ENCODE measurements at regions not wholly inside any gene's neighbourhood (a gene's known extent, or its start where the extent isn't known, plus 50 kb on each side); places are given as distances from the start of the nearest gene placed in this dataset.

GRCh38 chr15:94579286-94579685 lies 347.9 kb downstream of the MCTP2 start:
- intact Hi-C loops (cut with DNase I; ENCODE audit: low total_unique reads), result no loop called here

GRCh38 chr15:94580211-94580885 lies 349.0 kb downstream of the MCTP2 start:
- Histone ChIP-seq H3K27ac (no peak overlapping the region), H3K27me3 (no peaks in the 10 kb centered on the region), H3K4me1 (no peaks in the 10 kb centered on the region), H3K36me3 (no peaks in the 10 kb centered on the region), H3K9me3 (no peaks in the 10 kb centered on the region), H3K4me3 (no peak overlapping the region)
- no peak for DNase-seq
- TF ChIP-seq CTCF (IDR thresholded peaks at IDR 0.05), result no peak
- intact Hi-C loops (cut with DNase I; ENCODE audit: low total_unique reads), result no loop called here

More at GRCh38 chr15:94579286-94579685, 347.9 kb downstream of the MCTP2 start:
- no peak overlapping the region for H3K4me3 ChIP-seq
- no peaks in the 10 kb centered on the region for H3K27me3 ChIP-seq
- no peaks in the 10 kb centered on the region for H3K9me3 ChIP-seq
- DNase-seq, result no peak
- no peak overlapping the region for H3K27ac ChIP-seq
- H3K4me1 ChIP-seq, result no peaks in the 10 kb centered on the region
- no peak for TF ChIP-seq CTCF (IDR thresholded peaks at IDR 0.05)
- H3K36me3 ChIP-seq, result no peaks in the 10 kb centered on the region

- H3K4me1 ChIP-seq, result no peaks in the 10 kb centered on the region
- H3K27me3 ChIP-seq, result no peaks in the 10 kb centered on the region
- no peak for DNase-seq
- intact Hi-C loops (cut with DNase I; ENCODE audit: low total_unique reads), result no loop called here
- no peaks in the 10 kb centered on the region for H3K36me3 ChIP-seq
- H3K27ac ChIP-seq, result no peak overlapping the region
- peak in 1 of 2 experiments; percentile 11 for TF ChIP-seq CTCF (IDR thresholded peaks at IDR 0.05)
- no peak overlapping the region for H3K4me3 ChIP-seq
- H3K9me3 ChIP-seq, result no peaks in the 10 kb centered on the region
Observed at GRCh38 chr15:94582368-94582767, 351.0 kb downstream of the MCTP2 start.

DNA sequence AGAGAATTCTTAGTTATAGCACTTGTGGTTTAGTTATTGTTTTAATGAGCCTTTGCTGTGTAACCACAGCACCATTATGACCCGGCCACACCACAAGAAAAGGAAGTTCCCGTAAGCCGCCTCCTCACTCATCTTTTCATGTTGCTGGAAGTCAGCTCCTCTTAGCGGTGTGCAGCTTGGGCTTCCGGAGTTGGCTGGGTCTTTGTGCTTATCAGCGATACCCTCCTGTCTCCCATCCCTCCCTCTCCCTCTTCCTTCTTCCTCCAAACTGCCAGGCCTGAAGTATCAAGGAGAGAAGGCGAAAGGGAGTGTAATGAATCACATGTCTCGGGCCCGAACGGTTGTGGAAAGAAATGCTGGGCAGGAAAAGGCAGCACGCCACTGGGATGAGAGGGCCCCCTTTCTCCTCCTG lies 353.5 kb downstream of the MCTP2 start:
- H3K9me3 ChIP-seq, result no peaks in the 10 kb centered on the region
- no peak overlapping the region for H3K27ac ChIP-seq
- no peak overlapping the region for H3K4me3 ChIP-seq
- H3K27me3 ChIP-seq, result no peaks in the 10 kb centered on the region
- intact Hi-C loops (cut with DNase I; ENCODE audit: low total_unique reads), result no loop called here
- DNase-seq, result no peak
- H3K4me1 ChIP-seq, result no peaks in the 10 kb centered on the region
- no peaks in the 10 kb centered on the region for H3K36me3 ChIP-seq
- TF ChIP-seq CTCF (IDR thresholded peaks at IDR 0.05), result no peak

- Histone ChIP-seq H3K27ac (no peak overlapping the region), H3K4me3 (no peak overlapping the region), H3K4me1 (no peaks in the 10 kb centered on the region), H3K36me3 (no peaks in the 10 kb centered on the region), H3K27me3 (no peaks in the 10 kb centered on the region), H3K9me3 (no peaks in the 10 kb centered on the region)
- intact Hi-C loops (cut with DNase I; ENCODE audit: low total_unique reads), result no loop called here
- DNase-seq, result no peak
- no peak for TF ChIP-seq CTCF (IDR thresholded peaks at IDR 0.05)
Observed at GRCh38 chr15:94586099-94586498, 354.7 kb downstream of the MCTP2 start.

GRCh38 chr15:94587113-94587512 lies 355.8 kb downstream of the MCTP2 start:
- no peaks in the 10 kb centered on the region for H3K9me3 ChIP-seq
- intact Hi-C loops (cut with DNase I; ENCODE audit: low total_unique reads), result no loop called here
- H3K4me1 ChIP-seq, result no peaks in the 10 kb centered on the region
- no peak overlapping the region for H3K4me3 ChIP-seq
- no peak for DNase-seq
- H3K27ac ChIP-seq, result no peak overlapping the region
- H3K27me3 ChIP-seq, result no peaks in the 10 kb centered on the region
- no peaks in the 10 kb centered on the region for H3K36me3 ChIP-seq
- TF ChIP-seq CTCF (IDR thresholded peaks at IDR 0.05), result no peak
